OCI-M2 (cell line): ENCODE measurements at regions not wholly inside any gene's neighbourhood (a gene's known extent, or its start where the extent isn't known, plus 50 kb on each side); places are given as distances from the start of the nearest gene placed in this dataset.

Experiments used
- DNase-seq: peaks from one replicate; lab custom pipeline; 2025; ENCODE audit not compliant: unreplicated experiment; lab: John Stamatoyannopoulos, UW

DNA sequence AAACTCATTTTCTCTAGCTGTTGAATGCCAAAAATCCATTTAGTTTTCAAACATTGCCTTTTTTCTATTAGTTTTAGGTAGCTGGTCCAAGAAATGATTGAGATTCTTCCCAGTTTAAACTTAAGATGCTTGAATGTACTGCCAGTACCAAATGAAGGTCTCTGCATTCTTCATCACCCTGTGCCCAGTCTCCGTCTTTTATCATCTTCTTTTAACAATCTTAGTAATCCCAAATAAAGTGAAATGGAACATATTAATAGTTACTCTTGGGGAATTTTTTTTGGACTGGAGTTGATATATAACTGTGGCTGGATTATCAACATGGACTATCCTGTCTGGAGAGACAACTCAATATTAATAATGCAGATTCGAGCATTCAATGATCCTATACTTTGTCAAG, 54.1 kb upstream of the PCED1B start:
- no peak for DNase-seq

DNA sequence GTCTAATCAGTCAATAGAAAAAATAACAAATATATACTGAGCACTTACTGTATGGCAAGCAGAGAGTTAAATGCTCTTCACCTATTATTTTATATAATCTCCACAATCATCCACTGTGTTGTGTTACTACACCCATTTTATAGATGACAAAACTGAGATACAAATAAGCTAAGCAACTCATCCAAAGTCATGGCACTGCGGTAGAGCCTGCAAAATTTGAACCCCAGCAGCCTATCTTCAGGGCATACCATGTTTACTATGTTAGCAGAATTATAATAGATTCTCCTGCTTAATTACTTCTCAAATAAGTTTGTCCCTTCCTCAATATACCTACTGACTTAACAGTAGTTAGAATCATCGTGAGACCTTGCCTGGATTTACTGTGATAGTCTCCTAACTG, 53.6 kb upstream of the PCED1B start:
- no peak for DNase-seq

DNA sequence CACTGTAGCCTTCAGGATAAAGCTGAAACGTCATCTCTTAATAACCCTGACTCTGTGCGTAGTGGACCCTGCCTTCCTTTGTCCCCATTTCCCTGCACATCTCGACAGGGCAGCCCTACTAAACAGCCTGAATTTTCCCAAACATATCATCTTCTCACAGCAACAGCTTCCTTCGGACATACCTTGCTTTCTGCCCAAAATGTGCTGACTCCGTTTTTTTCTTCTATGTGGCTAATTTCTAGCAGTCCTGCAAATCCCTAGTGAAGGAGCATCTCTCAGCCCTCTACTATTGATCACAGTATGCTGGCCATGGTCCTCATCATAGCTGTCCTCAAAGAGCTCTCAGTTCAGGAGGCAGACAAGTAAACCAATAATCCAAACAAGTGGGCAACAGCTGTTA, 53.1 kb upstream of the PCED1B start:
- DNase-seq, result no peak
